ENCODE measurements at regions not wholly inside any gene's neighbourhood (a gene's known extent, or its start where the extent isn't known, plus 50 kb on each side); places are given as distances from the start of the nearest gene placed in this dataset.

GRCh38 chr14:22484632-22485031 is 104.4 kb downstream of the DAD1 start:
- Histone ChIP-seq H3K36me3 (no peaks in the 10 kb centered on the region), H3K9me3 (no peaks in the 10 kb centered on the region), H3K4me1 (peaks cover 7 to 29% (median 14%) of the 10 kb centered on the region in 4 donors), H3K27ac (peak overlapping the region in 1 of 5 donors; percentile 17), H3K4me3 (no peak overlapping the region), H3K27me3 (no peaks in the 10 kb centered on the region)
- TF ChIP-seq POLR2A (IDR thresholded peaks at IDR 0.05), result no peak
- no peak for TF ChIP-seq CTCF (IDR thresholded peaks at IDR 0.05)
- no peak for TF ChIP-seq POLR2AphosphoS5 (IDR thresholded peaks at IDR 0.05)
- TF ChIP-seq EP300 (IDR thresholded peaks at IDR 0.05), result no peak
- intact Hi-C loops (cut with DNase I; ENCODE audit: low total_unique reads), result no loop called here
- peak in 1 of 2 donors; percentile 63 for DNase-seq
- 20 to 48% (median 38%) methylated on average over 5 of the region's 5 CpGs for WGBS, 5 donors

- peak overlapping the region in 1 of 5 donors; percentile 17 for H3K27ac ChIP-seq
- no peak for DNase-seq
Observed at GRCh38 chr14:22483863-22484593, 105.0 kb downstream of the DAD1 start.

GRCh38 chr14:22482782-22483553 is 106.1 kb downstream of the DAD1 start:
- Histone ChIP-seq H3K9me3 (no peaks in the 10 kb centered on the region), H3K27ac (peak overlapping the region in 1 of 5 donors; percentile 17), H3K36me3 (no peaks in the 10 kb centered on the region), H3K27me3 (no peaks in the 10 kb centered on the region), H3K4me3 (no peak overlapping the region), H3K4me1 (peaks cover 7 to 40% (median 17%) of the 10 kb centered on the region in 4 donors)
- intact Hi-C loops (cut with DNase I; ENCODE audit: low total_unique reads), result no loop called here
- WGBS, 5 donors, result 62 to 76% (median 69%) methylated on average over 6 of the region's 6 CpGs
- no peak for TF ChIP-seq EP300 (IDR thresholded peaks at IDR 0.05)
- no peak for TF ChIP-seq CTCF (IDR thresholded peaks at IDR 0.05)
- no peak for TF ChIP-seq POLR2A (IDR thresholded peaks at IDR 0.05)
- TF ChIP-seq POLR2AphosphoS5 (IDR thresholded peaks at IDR 0.05), result no peak
- no peak for DNase-seq

More at GRCh38 chr14:22483863-22484593, 105.0 kb downstream of the DAD1 start:
- WGBS, 5 donors, result 69 to 74% (median 70%) methylated on average over 6 to 10 of the region's 10 CpGs
- Histone ChIP-seq H3K4me1 (peaks cover 7 to 34% (median 14%) of the 10 kb centered on the region in 4 donors), H3K9me3 (no peaks in the 10 kb centered on the region), H3K36me3 (no peaks in the 10 kb centered on the region), H3K27me3 (no peaks in the 10 kb centered on the region), H3K4me3 (no peak overlapping the region)
- TF ChIP-seq POLR2AphosphoS5 (IDR thresholded peaks at IDR 0.05), result no peak
- no peak for TF ChIP-seq CTCF (IDR thresholded peaks at IDR 0.05)
- no peak for TF ChIP-seq EP300 (IDR thresholded peaks at IDR 0.05)
- TF ChIP-seq POLR2A (IDR thresholded peaks at IDR 0.05), result no peak
- intact Hi-C loops (cut with DNase I; ENCODE audit: low total_unique reads), result no loop called here

GRCh38 chr14:22482085-22482694 is 106.8 kb downstream of the DAD1 start:
- no peak overlapping the region for H3K4me3 ChIP-seq
- H3K27ac ChIP-seq, result peak overlapping the region in 3 of 5 donors; percentile 9 to 46 (median 20)
- no peaks in the 10 kb centered on the region for H3K9me3 ChIP-seq
- no peak for DNase-seq
- H3K4me1 ChIP-seq, result peaks cover 7 to 40% (median 17%) of the 10 kb centered on the region in 4 donors
- H3K36me3 ChIP-seq, result no peaks in the 10 kb centered on the region
- WGBS, 5 donors, result 68 to 80% (median 75%) methylated on average over 8 of the region's 8 CpGs
- intact Hi-C loops (cut with DNase I; ENCODE audit: low total_unique reads), result no loop called here
- no peaks in the 10 kb centered on the region for H3K27me3 ChIP-seq
- TF ChIP-seq CTCF (IDR thresholded peaks at IDR 0.05) (no peak), POLR2A (IDR thresholded peaks at IDR 0.05) (no peak), EP300 (IDR thresholded peaks at IDR 0.05) (no peak), POLR2AphosphoS5 (IDR thresholded peaks at IDR 0.05) (no peak)
